ENCODE measurements at regions not wholly inside any gene's neighbourhood (a gene's known extent, or its start where the extent isn't known, plus 50 kb on each side); places are given as distances from the start of the nearest gene placed in this dataset.
A peak's percentile ranks its signal among the peaks of the same experiment; 100 is the strongest.

DNA sequence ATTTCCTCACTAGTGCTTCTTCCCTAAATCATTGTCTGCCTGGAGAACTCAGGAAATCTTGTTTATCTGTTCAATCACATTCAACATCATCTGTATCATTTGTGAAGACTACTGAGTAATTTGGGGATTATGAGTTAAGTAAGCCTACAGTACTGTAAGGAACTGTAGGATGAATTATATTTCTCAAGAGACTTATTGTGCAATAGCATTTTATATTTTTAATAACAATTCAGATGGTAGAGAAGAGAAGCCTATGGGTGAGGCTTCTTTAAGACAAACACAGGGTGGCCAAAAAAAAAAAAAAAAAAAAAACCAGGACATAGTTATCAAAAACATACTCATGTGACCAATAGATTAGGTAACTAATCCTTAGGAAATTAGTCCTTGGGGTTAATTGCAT is 282.7 kb downstream of the FAM181B start:
- H2AFZ ChIP-seq (replicated peaks; ENCODE audit: low read length, poor library complexity) = no peak overlapping the region
- H3K4me1 ChIP-seq (ENCODE audit: control insufficient read depth, insufficient read depth, low read length) = no peaks in the 10 kb centered on the region
- H3K27me3 ChIP-seq (ENCODE audit: control insufficient read depth, insufficient read depth, low read length) = no peaks in the 10 kb centered on the region
- H4K5ac ChIP-seq (ENCODE audit: low read depth, low read length) = no peak overlapping the region
- intact Hi-C loops (cut with micrococcal nuclease) = no loop called here
- TF ChIP-seq MAZ (IDR thresholded peaks at IDR 0.05; ENCODE audit: borderline replicate concordance, low read depth, low read length) (no peak), CEBPB (IDR thresholded peaks at IDR 0.05; ENCODE audit: low read depth, low read length) (peak; percentile 55)
- no peak overlapping the region for H3K9ac ChIP-seq (ENCODE audit: low read depth, low read length)
- H3K9me1 ChIP-seq (ENCODE audit: insufficient read depth, low read length) = no peaks in the 10 kb centered on the region
- POLR2A ChIA-PET (ENCODE audit: unreplicated experiment) = no interaction called here
- H3K4ac ChIP-seq (ENCODE audit: low read depth, low read length) = no peak overlapping the region
- H4K20me1 ChIP-seq (ENCODE audit: insufficient read depth, low read length) = no peaks in the 10 kb centered on the region
- H3K9me3 ChIP-seq (ENCODE audit: control insufficient read depth, insufficient read depth, low read length) = no peaks in the 10 kb centered on the region
- no peak overlapping the region for H3K56ac ChIP-seq (ENCODE audit: extremely low read depth, insufficient read depth, low read length)
- H3K4me2 ChIP-seq (ENCODE audit: low read depth, low read length) = no peak overlapping the region
- in situ Hi-C loops (cut with MboI; ENCODE audit: low sequenced_read_pairs) = no loop called here
- H3K4me3 ChIP-seq (ENCODE audit: insufficient read depth, low read depth, low read length) = no peak overlapping the region
- no peak overlapping the region for H3K23ac ChIP-seq (ENCODE audit: low read depth, low read length)
- no peak overlapping the region for H4K8ac ChIP-seq (ENCODE audit: low read depth in 2 of 2, low read length in 2 of 2)
- dilution Hi-C loops (cut with HindIII; ENCODE audit: low sequenced_read_pairs, unreplicated experiment) = no loop called here
- H2BK15ac ChIP-seq (ENCODE audit: low read depth, low read length) = no peak overlapping the region
- CTCF ChIA-PET = no interaction called here
- DNase-seq (no peak), ATAC-seq (ENCODE audit: low read depth) (no peak)
- H2BK5ac ChIP-seq (ENCODE audit: low read depth, low read length, poor library complexity, severe bottlenecking) = no peak overlapping the region
- H2AK5ac ChIP-seq (ENCODE audit: low read depth, low read length) = no peak overlapping the region
- H4K91ac ChIP-seq (ENCODE audit: insufficient read depth, low read depth, low read length) = no peak overlapping the region
- H3K27ac ChIP-seq (ENCODE audit: insufficient read depth, low read length) = no peak overlapping the region
- H2BK120ac ChIP-seq (ENCODE audit: low read depth, low read length) = no peak overlapping the region
- H3K36me3 ChIP-seq (ENCODE audit: control insufficient read depth, insufficient read depth, low read length) = no peaks in the 10 kb centered on the region
- H2BK20ac ChIP-seq (ENCODE audit: low read depth, low read length) = no peak overlapping the region
- H3K14ac ChIP-seq (replicated peaks; ENCODE audit: low read depth, low read length) = no peak overlapping the region
- no peaks in the 10 kb centered on the region for H3K79me1 ChIP-seq (ENCODE audit: low read depth in 1 of 2, low read length in 2 of 2)
- no peak overlapping the region for H3K18ac ChIP-seq (ENCODE audit: low read depth, low read length)
- no peak overlapping the region for H2AK9ac ChIP-seq (replicated peaks; ENCODE audit: low read depth, low read length, poor library complexity)
- no TSS peak for BruUV-seq (replicated peaks)
